Osteoblast (primary cell): ENCODE measurements at regions not wholly inside any gene's neighbourhood (a gene's known extent, or its start where the extent isn't known, plus 50 kb on each side); places are given as distances from the start of the nearest gene placed in this dataset.

Experiments
- DNase-seq: peaks from one replicate; pipeline ENCODE4 v3.0.0; 2011; ENCODE audit warnings: low spot score, mixed read lengths; ENCODE audit not compliant: insufficient read length; ENCODE audit errors: missing footprints
- H2AFZ ChIP-seq: 2 replicates; pipeline ENCODE4 v1.6.0; 2011; ENCODE audit warnings: mild to moderate bottlenecking, low read length
- H3K27ac ChIP-seq: 2 replicates; pipeline ENCODE4 v1.5.1; 2011; ENCODE audit warnings: mild to moderate bottlenecking, low read depth, low read length, moderate library complexity
- H3K27me3 ChIP-seq: 2 replicates; pipeline ENCODE4 v1.6.0; 2012; ENCODE audit warnings: mild to moderate bottlenecking, control low read depth, inconsistent platforms, low read length, moderate library complexity; ENCODE audit not compliant: insufficient read depth
- H3K36me3 ChIP-seq: 2 replicates; pipeline ENCODE4 v1.5.1; 2011; ENCODE audit warnings: mild to moderate bottlenecking, low read length, control low read depth, moderate library complexity; ENCODE audit not compliant: insufficient read depth
- H3K4me1 ChIP-seq: 2 replicates; pipeline ENCODE4 v1.5.1; 2011; ENCODE audit warnings: mild to moderate bottlenecking, low read length, control low read depth, moderate library complexity; ENCODE audit not compliant: insufficient read depth
- H3K4me2 ChIP-seq: 2 replicates; pipeline ENCODE4 v1.6.0; 2011; ENCODE audit warnings: mild to moderate bottlenecking, low read length; ENCODE audit not compliant: insufficient read depth
- H3K4me3 ChIP-seq: fragments of 200-600 bp; sonication (generic); 3 replicates; pipeline ENCODE4 v1.5.1; 2012; ENCODE audit warnings: mild to moderate bottlenecking, low read length, inconsistent platforms; ENCODE audit not compliant: insufficient read depth
- H3K79me2 ChIP-seq: 2 replicates; pipeline ENCODE4 v1.6.0; 2012; ENCODE audit warnings: mild to moderate bottlenecking, low read length, control low read depth, inconsistent platforms; ENCODE audit not compliant: insufficient read depth
- H3K9me3 ChIP-seq: 2 replicates; pipeline ENCODE4 v1.5.1; 2011; ENCODE audit warnings: low read depth, low read length, control low read depth
- H4K20me1 ChIP-seq: 2 replicates; pipeline ENCODE4 v1.6.0; 2012; ENCODE audit warnings: mild to moderate bottlenecking, low read length, control low read depth; ENCODE audit not compliant: insufficient read depth
- TF ChIP-seq, protein P1 (sequence below): IDR thresholded peaks from 2 replicates; pipeline ENCODE4 v1.5.1; 2011; ENCODE audit warnings: mild to moderate bottlenecking, low read depth, low read length, moderate library complexity; ENCODE audit errors: extremely low read depth

- Histone ChIP-seq H4K20me1 (no peaks in the 10 kb centered on the region), H3K9me3 (no peaks in the 10 kb centered on the region), H3K4me2 (no peak overlapping the region), H2AFZ (no peak overlapping the region), H3K27me3 (no peaks in the 10 kb centered on the region), H3K4me1 (no peaks in the 10 kb centered on the region), H3K36me3 (no peaks in the 10 kb centered on the region), H3K79me2 (no peaks in the 10 kb centered on the region), H3K4me3 (no peak overlapping the region), H3K27ac (no peak overlapping the region)
- no peak for DNase-seq
- TF ChIP-seq, protein P1, sequence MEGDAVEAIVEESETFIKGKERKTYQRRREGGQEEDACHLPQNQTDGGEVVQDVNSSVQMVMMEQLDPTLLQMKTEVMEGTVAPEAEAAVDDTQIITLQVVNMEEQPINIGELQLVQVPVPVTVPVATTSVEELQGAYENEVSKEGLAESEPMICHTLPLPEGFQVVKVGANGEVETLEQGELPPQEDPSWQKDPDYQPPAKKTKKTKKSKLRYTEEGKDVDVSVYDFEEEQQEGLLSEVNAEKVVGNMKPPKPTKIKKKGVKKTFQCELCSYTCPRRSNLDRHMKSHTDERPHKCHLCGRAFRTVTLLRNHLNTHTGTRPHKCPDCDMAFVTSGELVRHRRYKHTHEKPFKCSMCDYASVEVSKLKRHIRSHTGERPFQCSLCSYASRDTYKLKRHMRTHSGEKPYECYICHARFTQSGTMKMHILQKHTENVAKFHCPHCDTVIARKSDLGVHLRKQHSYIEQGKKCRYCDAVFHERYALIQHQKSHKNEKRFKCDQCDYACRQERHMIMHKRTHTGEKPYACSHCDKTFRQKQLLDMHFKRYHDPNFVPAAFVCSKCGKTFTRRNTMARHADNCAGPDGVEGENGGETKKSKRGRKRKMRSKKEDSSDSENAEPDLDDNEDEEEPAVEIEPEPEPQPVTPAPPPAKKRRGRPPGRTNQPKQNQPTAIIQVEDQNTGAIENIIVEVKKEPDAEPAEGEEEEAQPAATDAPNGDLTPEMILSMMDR: no peak
Observed at GRCh38 chr6:91164105-91164504, 577.2 kb upstream of the MAP3K7 start.

DNA sequence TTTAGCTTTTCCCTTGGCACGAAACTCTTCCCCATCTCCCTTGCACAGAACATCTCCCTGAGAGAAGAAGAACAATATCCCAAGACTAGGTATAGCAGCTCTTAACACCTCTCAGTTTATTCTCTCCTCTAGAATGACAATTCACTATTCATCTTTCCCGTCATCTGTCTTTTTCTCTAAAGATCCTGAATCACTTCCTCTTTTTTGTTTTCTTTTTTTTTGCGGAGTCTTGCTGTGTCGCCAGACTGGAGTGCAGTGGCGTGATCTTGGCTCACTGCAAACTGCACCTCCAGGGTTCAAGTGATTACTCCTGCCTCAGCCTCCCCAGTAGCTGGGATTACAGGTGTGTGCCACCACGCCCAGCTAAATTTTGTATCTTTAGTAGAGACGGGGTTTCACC is 574.4 kb upstream of the MAP3K7 start:
- no peak overlapping the region for H3K4me2 ChIP-seq
- no peaks in the 10 kb centered on the region for H3K36me3 ChIP-seq
- no peaks in the 10 kb centered on the region for H3K79me2 ChIP-seq
- H3K4me3 ChIP-seq: no peak overlapping the region
- no peaks in the 10 kb centered on the region for H3K27me3 ChIP-seq
- TF ChIP-seq, protein P1: no peak
- H3K9me3 ChIP-seq: no peaks in the 10 kb centered on the region
- H2AFZ ChIP-seq: no peak overlapping the region
- H3K27ac ChIP-seq: no peak overlapping the region
- no peaks in the 10 kb centered on the region for H3K4me1 ChIP-seq
- no peak for DNase-seq
- no peaks in the 10 kb centered on the region for H4K20me1 ChIP-seq

- Histone ChIP-seq H3K4me3 (no peak overlapping the region), H4K20me1 (no peaks in the 10 kb centered on the region), H2AFZ (no peak overlapping the region), H3K36me3 (no peaks in the 10 kb centered on the region), H3K9me3 (no peaks in the 10 kb centered on the region), H3K79me2 (no peaks in the 10 kb centered on the region), H3K4me2 (no peak overlapping the region), H3K27ac (no peak overlapping the region), H3K4me1 (no peaks in the 10 kb centered on the region), H3K27me3 (no peaks in the 10 kb centered on the region)
- no peak for DNase-seq
- TF ChIP-seq, protein P1: no peak
Observed at GRCh38 chr6:91155129-91155785, 568.4 kb upstream of the MAP3K7 start.

DNA sequence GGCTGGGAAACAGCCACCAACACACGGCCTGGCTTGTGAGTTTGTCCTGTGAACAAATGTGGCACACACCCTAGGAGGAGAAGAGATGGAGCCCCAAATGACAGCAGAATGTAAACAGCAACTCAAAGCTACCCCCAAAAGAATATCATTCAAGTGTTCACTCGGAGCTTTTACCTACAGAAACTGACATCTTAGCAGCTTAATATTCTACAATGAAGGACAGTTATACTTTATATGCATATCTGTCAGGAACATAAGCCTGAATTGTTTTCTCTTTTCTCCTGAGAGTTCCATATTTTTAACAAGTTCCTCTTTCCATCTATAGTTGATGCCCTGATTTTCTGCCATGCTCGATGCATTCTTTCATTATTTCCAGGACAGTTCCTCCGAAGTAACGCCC is 566.0 kb upstream of the MAP3K7 start:
- H3K27ac ChIP-seq: no peak overlapping the region
- H3K27me3 ChIP-seq: no peaks in the 10 kb centered on the region
- H3K9me3 ChIP-seq: no peaks in the 10 kb centered on the region
- H3K4me3 ChIP-seq: no peak overlapping the region
- no peak overlapping the region for H3K4me2 ChIP-seq
- no peak overlapping the region for H2AFZ ChIP-seq
- H3K4me1 ChIP-seq: no peaks in the 10 kb centered on the region
- H4K20me1 ChIP-seq: no peaks in the 10 kb centered on the region
- TF ChIP-seq, protein P1: no peak
- H3K36me3 ChIP-seq: no peaks in the 10 kb centered on the region
- H3K79me2 ChIP-seq: no peaks in the 10 kb centered on the region
- DNase-seq: no peak
